GM10248 (cell line): ENCODE measurements at regions not wholly inside any gene's neighbourhood (a gene's known extent, or its start where the extent isn't known, plus 50 kb on each side); places are given as distances from the start of the nearest gene placed in this dataset.

Experiments
- CTCF ChIA-PET: fragments of 300-600 bp; sonication (Branson Sonifier 250); formaldehyde crosslinking; extraction: SDS; loops from one replicate; lab custom pipeline; 2021; ENCODE audit warnings: antibody characterized with exemption; lab: Yijun Ruan, JAX
- POLR2A ChIA-PET: fragments of 350-650 bp; sonication (Branson Sonifier 250); formaldehyde crosslinking; extraction: SDS; loops from one replicate; lab custom pipeline; 2020; ENCODE audit warnings: antibody characterized with exemption; lab: Yijun Ruan, JAX
- DNase-seq: peaks from one replicate; pipeline ENCODE4 v3.0.0; 2012; ENCODE audit errors: extremely low spot score
- TF ChIP-seq, protein P1 (sequence below): IDR thresholded peaks from 2 replicates; pipeline ENCODE4 v1.5.1; 2012; ENCODE audit warnings: mild to moderate bottlenecking, low read depth; ENCODE audit errors: extremely low read depth, missing control alignments, control extremely low read depth

DNA sequence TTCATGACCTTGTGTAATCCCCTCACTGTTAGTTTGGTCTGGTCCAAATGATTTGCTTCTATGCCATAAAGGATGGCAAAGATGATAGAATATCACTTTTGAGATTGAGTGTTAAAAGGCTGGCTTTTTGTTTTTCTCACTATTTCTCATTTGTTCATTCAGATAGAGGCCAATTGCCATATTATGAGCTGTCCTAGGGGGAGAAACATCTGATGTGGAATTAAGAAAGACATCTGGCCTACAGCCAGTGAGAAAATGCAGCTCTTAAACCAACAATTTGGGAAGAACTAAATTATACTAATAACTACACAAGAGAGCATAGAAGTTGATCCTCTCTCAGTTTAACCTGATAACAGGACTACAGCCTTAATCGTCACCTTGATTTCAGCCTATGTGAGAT lies 1668.6 kb downstream of the GRIK2 start:
- ChIA-PET POLR2A (no interaction called here), CTCF (interaction anchor here (1.4 kb wide), 1 partner anchor 13 kb away, joined by 3 read pairs; no protein-coding TSS in a partner anchor)
- DNase-seq = no peak
- TF ChIP-seq, protein P1, sequence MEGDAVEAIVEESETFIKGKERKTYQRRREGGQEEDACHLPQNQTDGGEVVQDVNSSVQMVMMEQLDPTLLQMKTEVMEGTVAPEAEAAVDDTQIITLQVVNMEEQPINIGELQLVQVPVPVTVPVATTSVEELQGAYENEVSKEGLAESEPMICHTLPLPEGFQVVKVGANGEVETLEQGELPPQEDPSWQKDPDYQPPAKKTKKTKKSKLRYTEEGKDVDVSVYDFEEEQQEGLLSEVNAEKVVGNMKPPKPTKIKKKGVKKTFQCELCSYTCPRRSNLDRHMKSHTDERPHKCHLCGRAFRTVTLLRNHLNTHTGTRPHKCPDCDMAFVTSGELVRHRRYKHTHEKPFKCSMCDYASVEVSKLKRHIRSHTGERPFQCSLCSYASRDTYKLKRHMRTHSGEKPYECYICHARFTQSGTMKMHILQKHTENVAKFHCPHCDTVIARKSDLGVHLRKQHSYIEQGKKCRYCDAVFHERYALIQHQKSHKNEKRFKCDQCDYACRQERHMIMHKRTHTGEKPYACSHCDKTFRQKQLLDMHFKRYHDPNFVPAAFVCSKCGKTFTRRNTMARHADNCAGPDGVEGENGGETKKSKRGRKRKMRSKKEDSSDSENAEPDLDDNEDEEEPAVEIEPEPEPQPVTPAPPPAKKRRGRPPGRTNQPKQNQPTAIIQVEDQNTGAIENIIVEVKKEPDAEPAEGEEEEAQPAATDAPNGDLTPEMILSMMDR = no peak

- DNase-seq = no peak
- POLR2A ChIA-PET = no interaction called here
- CTCF ChIA-PET = no interaction called here
- TF ChIP-seq, protein P1 = no peak
These were observed 1654.1 kb downstream of the GRIK2 start for GRCh38 chr6:103047567-103047966.

DNA sequence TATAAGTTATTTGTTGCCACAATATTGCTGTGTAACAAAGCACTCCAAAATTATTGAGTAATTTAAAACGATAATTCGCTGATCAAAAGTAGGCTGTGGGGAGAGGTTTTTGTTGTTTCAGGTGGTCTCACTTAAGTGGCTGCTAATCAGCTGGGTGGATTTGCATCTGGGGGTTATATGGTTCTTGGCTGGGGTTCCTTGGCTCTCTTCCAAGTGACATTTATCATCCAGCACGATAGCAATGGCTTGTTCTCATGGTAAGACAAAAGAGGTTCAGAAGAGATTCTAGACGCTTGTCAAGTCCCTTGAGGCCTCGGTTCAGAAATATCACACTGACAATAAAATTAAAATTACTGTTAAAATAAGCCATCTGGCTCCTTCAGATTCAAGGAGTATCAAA lies 1648.8 kb downstream of the GRIK2 start:
- POLR2A ChIA-PET = no interaction called here
- TF ChIP-seq, protein P1 = no peak
- DNase-seq = no peak
- CTCF ChIA-PET = no interaction called here

GRCh38 chr6:103036846-103037245 lies 1643.3 kb downstream of the GRIK2 start:
- ChIA-PET POLR2A (no interaction called here), CTCF (no interaction called here)

DNA sequence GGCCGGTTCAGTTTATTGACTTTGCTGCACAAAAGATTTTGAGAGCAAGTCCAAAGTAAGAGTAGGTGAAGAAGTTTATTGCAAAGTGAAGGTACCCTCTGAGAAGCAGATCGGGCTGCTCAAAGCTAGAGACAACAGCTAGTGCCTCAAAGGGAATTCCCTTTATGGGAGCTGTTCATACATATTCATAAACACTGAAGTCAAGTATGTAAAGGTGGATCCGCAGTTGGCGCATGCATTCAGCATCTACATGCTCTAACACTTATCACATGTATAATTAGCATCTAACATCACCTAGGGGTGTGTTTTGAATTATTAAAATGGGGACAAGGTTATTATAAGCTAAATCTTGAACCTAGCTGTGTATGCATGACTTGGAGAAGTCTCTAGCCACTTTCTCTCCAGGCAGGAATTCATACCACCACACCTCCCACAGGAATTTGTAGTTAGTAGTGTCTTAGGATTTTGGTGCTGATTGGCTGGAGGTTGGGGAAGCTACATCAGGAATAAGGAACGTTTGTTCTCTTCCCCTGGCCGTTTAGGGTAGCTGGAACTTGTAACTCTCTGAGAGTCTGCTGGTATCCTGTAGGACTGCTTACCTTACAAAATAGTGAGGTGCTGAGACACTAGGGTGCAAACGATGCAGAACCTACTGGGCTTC lies 1633.9 kb downstream of the GRIK2 start:
- TF ChIP-seq, protein P1 = no peak
- ChIA-PET CTCF (interaction anchor here (1.1 kb wide), 1 partner anchor 52 kb away, joined by 3 read pairs; no protein-coding TSS in a partner anchor), POLR2A (no interaction called here)
- no peak for DNase-seq

More at GRCh38 chr6:103036846-103037245, 1643.3 kb downstream of the GRIK2 start:
- TF ChIP-seq, protein P1 = no peak
- DNase-seq = no peak

GRCh38 chr6:103018426-103018825 lies 1624.9 kb downstream of the GRIK2 start:
- CTCF ChIA-PET = no interaction called here
- TF ChIP-seq, protein P1 = no peak
- POLR2A ChIA-PET = no interaction called here
- no peak for DNase-seq
